ENCODE measurements at regions not wholly inside any gene's neighbourhood (a gene's known extent, or its start where the extent isn't known, plus 50 kb on each side); places are given as distances from the start of the nearest gene placed in this dataset.
"Not testable (repeated sequence)": the region's sequence is repeated elsewhere in the genome, so short reads cannot be mapped to it uniquely, and the experiment has no call there.

- DNase-seq, result no peak
These were observed 51.4 kb downstream of the MRPL36 start for GRCh38 chr5:1748271-1748670.

GRCh38 chr5:1747803-1748085, 51.9 kb downstream of the MRPL36 start:
- no peak for DNase-seq

- no peak for DNase-seq
These were observed 52.4 kb downstream of the MRPL36 start for GRCh38 chr5:1747079-1747802.

- no peak for DNase-seq
These were observed 53.1 kb downstream of the MRPL36 start for GRCh38 chr5:1746371-1747078.

- DNase-seq, result no peak
These were observed 53.8 kb downstream of the MRPL36 start for GRCh38 chr5:1745796-1746370.

GRCh38 chr5:1745123-1745795, 54.4 kb downstream of the MRPL36 start:
- DNase-seq, result no peak

- no peak for DNase-seq
These were observed 55.1 kb downstream of the MRPL36 start for GRCh38 chr5:1744393-1745122.

GRCh38 chr5:1743769-1744085, 55.9 kb downstream of the MRPL36 start:
- no peak for DNase-seq

GRCh38 chr5:1743061-1743768, 56.4 kb downstream of the MRPL36 start:
- no peak for DNase-seq

- DNase-seq, result no peak
These were observed 61.7 kb downstream of the MRPL36 start for GRCh38 chr5:1737790-1738405.

GRCh38 chr5:1736889-1737711, 62.5 kb downstream of the MRPL36 start:
- no peak for DNase-seq

- no peak for DNase-seq
These were observed 63.6 kb downstream of the MRPL36 start for GRCh38 chr5:1736065-1736464.

- DNase-seq, result no peak
These were observed 64.2 kb downstream of the MRPL36 start for GRCh38 chr5:1735320-1735970.

GRCh38 chr5:1734908-1735289, 64.7 kb downstream of the MRPL36 start:
- no peak for DNase-seq

- DNase-seq, result no peak
These were observed 65.2 kb downstream of the MRPL36 start for GRCh38 chr5:1734271-1734907.

GRCh38 chr5:1733369-1733768, 66.3 kb downstream of the MRPL36 start:
- DNase-seq, result no peak

GRCh38 chr5:1732945-1733344, 66.7 kb downstream of the MRPL36 start:
- no peak for DNase-seq

- no peak for DNase-seq
These were observed 67.2 kb downstream of the MRPL36 start for GRCh38 chr5:1732238-1732941.

- DNase-seq, result not testable (repeated sequence)
These were observed 67.8 kb downstream of the MRPL36 start for GRCh38 chr5:1731855-1732237.

All from NCI-H1048 (cell line).